Trophoblast cell (in vitro differentiated cells and primary cell): ENCODE measurements at regions not wholly inside any gene's neighbourhood (a gene's known extent, or its start where the extent isn't known, plus 50 kb on each side); places are given as distances from the start of the nearest gene placed in this dataset.

Experiments
- DNase-seq, 2 donors: peaks; one replicate each; pipeline ENCODE4 v3.0.0-alpha.2; 2016
- H2AFZ ChIP-seq: 2 replicates; pipeline ENCODE4 v1.6.1; 2013; ENCODE audit warnings: low read length, moderate library complexity, mild to moderate bottlenecking; ENCODE audit not compliant: insufficient read depth, poor library complexity
- H2AK5ac ChIP-seq: 2 replicates; pipeline ENCODE4 v1.6.1; 2013; ENCODE audit warnings: mild to moderate bottlenecking, low read length
- H2BK120ac ChIP-seq: 2 replicates; pipeline ENCODE4 v1.6.1; 2013; ENCODE audit warnings: low read length, mild to moderate bottlenecking, moderate library complexity; ENCODE audit not compliant: insufficient read depth, poor library complexity
- H2BK12ac ChIP-seq: 2 replicates; pipeline ENCODE4 v1.6.1; 2013; ENCODE audit warnings: mild to moderate bottlenecking, low read length, moderate library complexity
- H2BK5ac ChIP-seq: 2 replicates; pipeline ENCODE4 v1.6.1; 2013; ENCODE audit warnings: low read length, low read depth, moderate library complexity, mild to moderate bottlenecking; ENCODE audit not compliant: poor library complexity
- H3K14ac ChIP-seq: 2 replicates; pipeline ENCODE4 v1.6.1; 2013; ENCODE audit warnings: mild to moderate bottlenecking, low read length
- H3K18ac ChIP-seq: 2 replicates; pipeline ENCODE4 v1.6.1; 2013; ENCODE audit warnings: mild to moderate bottlenecking, low read length
- H3K23ac ChIP-seq: 2 replicates; pipeline ENCODE4 v1.6.1; 2013; ENCODE audit warnings: low read length
- H3K27ac ChIP-seq: 2 replicates; pipeline ENCODE4 v1.5.1; 2013; ENCODE audit warnings: low read depth, mild to moderate bottlenecking, inconsistent platforms, low read length, moderate library complexity
- H3K27me3 ChIP-seq: 2 replicates; pipeline ENCODE4 v1.6.1; 2013; ENCODE audit warnings: inconsistent platforms, mild to moderate bottlenecking, low read length, moderate library complexity; ENCODE audit not compliant: insufficient read depth
- H3K36me3 ChIP-seq, 2 experiments: 1 replicate in 1 of 2; 2 replicates in 1 of 2; pipeline ENCODE4 v1.6.1; 2013; ENCODE audit warnings: low read length in 2 of 2, mild to moderate bottlenecking in 2 of 2, moderate library complexity in 1 of 2; ENCODE audit not compliant: insufficient read depth in 2 of 2, control insufficient read depth in 1 of 2
- H3K4ac ChIP-seq: 2 replicates; pipeline ENCODE4 v1.6.1; 2013; ENCODE audit warnings: low read depth, mild to moderate bottlenecking, low read length, moderate library complexity
- H3K4me1 ChIP-seq, 2 experiments: 1 replicate in 1 of 2; 2 replicates in 1 of 2; pipeline ENCODE4 v1.6.1; 2013; ENCODE audit warnings: low read length in 2 of 2, mild to moderate bottlenecking in 2 of 2, moderate library complexity in 1 of 2; ENCODE audit not compliant: insufficient read depth in 2 of 2, control insufficient read depth in 1 of 2
- H3K4me2 ChIP-seq: 2 replicates; pipeline ENCODE4 v1.6.1; 2013; ENCODE audit warnings: inconsistent platforms, mild to moderate bottlenecking, low read length, moderate library complexity
- H3K4me3 ChIP-seq: 2 replicates; pipeline ENCODE4 v1.5.1; 2013; ENCODE audit warnings: mild to moderate bottlenecking, low read depth, low read length, inconsistent platforms
- H3K79me1 ChIP-seq: one replicate; pipeline ENCODE4 v1.6.1; 2013; ENCODE audit warnings: low read length
- H3K79me2 ChIP-seq: 2 replicates; pipeline ENCODE4 v1.6.1; 2013; ENCODE audit warnings: low read length, mild to moderate bottlenecking; ENCODE audit not compliant: control insufficient read depth, insufficient read depth, poor library complexity
- H3K9ac ChIP-seq: 2 replicates; pipeline ENCODE4 v1.6.1; 2013; ENCODE audit warnings: mild to moderate bottlenecking, low read length
- H3K9me3 ChIP-seq: 2 replicates; pipeline ENCODE4 v1.6.1; 2013; ENCODE audit warnings: low read depth, mild to moderate bottlenecking, control low read depth, inconsistent platforms, low read length; ENCODE audit not compliant: insufficient read depth
- H4K12ac ChIP-seq: 2 replicates; pipeline ENCODE4 v1.6.1; 2013; ENCODE audit warnings: low read depth, mild to moderate bottlenecking, low read length, moderate library complexity
- H4K8ac ChIP-seq: 2 replicates; pipeline ENCODE4 v1.6.1; 2013; ENCODE audit warnings: low read depth, mild to moderate bottlenecking, low read length, moderate library complexity
- H4K91ac ChIP-seq: one replicate; pipeline ENCODE4 v1.6.1; 2013; ENCODE audit warnings: low read depth, mild to moderate bottlenecking, low read length, moderate library complexity
- WGBS: extraction: QIAGEN DNeasy Blood & Tissue Kit; methylation state at CpG from one replicate; pipeline ENCODE4 v1.1.7; 2013; ENCODE audit warnings: missing lambda C conversion rate; ENCODE audit not compliant: insufficient read length, insufficient coverage; ENCODE audit errors: extremely low coverage; 5-methylcytosine and 5-hydroxymethylcytosine counted together

GRCh38 chr11:21774212-21774611, 418.7 kb upstream of the ANO5 start:
- H3K27ac ChIP-seq = no peak overlapping the region
- no peaks in the 10 kb centered on the region for H3K79me2 ChIP-seq

GRCh38 chr11:21775911-21776310, 417.0 kb upstream of the ANO5 start:
- Histone ChIP-seq H3K14ac (no peak overlapping the region), H2AK5ac (no peak overlapping the region), H3K18ac (no peak overlapping the region), H4K91ac (no peak overlapping the region), H3K79me2 (no peaks in the 10 kb centered on the region), H2AFZ (no peak overlapping the region), H3K23ac (no peak overlapping the region), H4K12ac (no peak overlapping the region), H2BK5ac (no peak overlapping the region), H3K9ac (no peak overlapping the region), H3K4me2 (no peak overlapping the region), H3K9me3 (no peaks in the 10 kb centered on the region), H2BK120ac (no peak overlapping the region), H4K8ac (no peak overlapping the region), H3K36me3 (no peaks in the 10 kb centered on the region), H2BK12ac (no peak overlapping the region), H3K4me1 (no peaks in the 10 kb centered on the region), H3K4me3 (no peak overlapping the region), H3K4ac (no peak overlapping the region), H3K27ac (no peak overlapping the region), H3K27me3 (no peaks in the 10 kb centered on the region), H3K79me1 (no peaks in the 10 kb centered on the region)
- no peak for DNase-seq

More at GRCh38 chr11:21774212-21774611, 418.7 kb upstream of the ANO5 start:
- Histone ChIP-seq H3K27me3 (no peaks in the 10 kb centered on the region), H4K91ac (no peak overlapping the region), H2AK5ac (no peak overlapping the region), H3K4me1 (no peaks in the 10 kb centered on the region), H3K23ac (no peak overlapping the region), H2AFZ (no peak overlapping the region), H3K36me3 (no peaks in the 10 kb centered on the region), H3K9me3 (no peaks in the 10 kb centered on the region), H3K79me1 (no peaks in the 10 kb centered on the region), H2BK120ac (no peak overlapping the region), H3K4me3 (no peak overlapping the region), H2BK5ac (no peak overlapping the region), H4K8ac (no peak overlapping the region), H3K14ac (no peak overlapping the region), H3K4me2 (no peak overlapping the region), H3K9ac (no peak overlapping the region), H3K4ac (no peak overlapping the region), H2BK12ac (no peak overlapping the region), H4K12ac (no peak overlapping the region), H3K18ac (no peak overlapping the region)
- no peak for DNase-seq
- no CpG with 5 or more reads among the region's 2 CpGs for WGBS

- H4K91ac ChIP-seq = no peak overlapping the region
- no peak overlapping the region for H3K4me3 ChIP-seq
- no peak overlapping the region for H2BK120ac ChIP-seq
- H4K8ac ChIP-seq = no peak overlapping the region
- H3K14ac ChIP-seq = no peak overlapping the region
- H2BK5ac ChIP-seq = no peak overlapping the region
- no peak overlapping the region for H3K18ac ChIP-seq
- H3K79me1 ChIP-seq = no peaks in the 10 kb centered on the region
- H3K36me3 ChIP-seq = no peaks in the 10 kb centered on the region
- H3K23ac ChIP-seq = no peak overlapping the region
- H3K79me2 ChIP-seq = no peaks in the 10 kb centered on the region
- H3K4me1 ChIP-seq = no peaks in the 10 kb centered on the region
- H3K4me2 ChIP-seq = no peak overlapping the region
- H3K9ac ChIP-seq = no peak overlapping the region
- H3K9me3 ChIP-seq = no peaks in the 10 kb centered on the region
- no peaks in the 10 kb centered on the region for H3K27me3 ChIP-seq
- no peak overlapping the region for H3K27ac ChIP-seq
- no CpG with 5 or more reads among the region's 4 CpGs for WGBS
- H2AFZ ChIP-seq = no peak overlapping the region
- no peak overlapping the region for H3K4ac ChIP-seq
- H4K12ac ChIP-seq = no peak overlapping the region
- H2AK5ac ChIP-seq = no peak overlapping the region
- DNase-seq = no peak
- no peak overlapping the region for H2BK12ac ChIP-seq
Observed at GRCh38 chr11:21783954-21784353, 408.9 kb upstream of the ANO5 start.

- Histone ChIP-seq H3K27ac (no peak overlapping the region), H2BK12ac (no peak overlapping the region), H3K4me2 (no peak overlapping the region), H3K9ac (no peak overlapping the region), H2BK5ac (no peak overlapping the region), H3K79me1 (no peaks in the 10 kb centered on the region), H4K12ac (no peak overlapping the region), H3K9me3 (no peaks in the 10 kb centered on the region), H3K14ac (no peak overlapping the region), H3K79me2 (no peaks in the 10 kb centered on the region), H2AK5ac (no peak overlapping the region), H3K36me3 (no peaks in the 10 kb centered on the region), H3K4me3 (no peak overlapping the region), H4K91ac (no peak overlapping the region), H4K8ac (no peak overlapping the region), H3K4me1 (no peaks in the 10 kb centered on the region), H2BK120ac (no peak overlapping the region), H2AFZ (no peak overlapping the region), H3K23ac (no peak overlapping the region), H3K4ac (no peak overlapping the region), H3K27me3 (no peaks in the 10 kb centered on the region), H3K18ac (no peak overlapping the region)
- WGBS = no CpG with 5 or more reads among the region's 3 CpGs
- DNase-seq = no peak
Observed at GRCh38 chr11:21785351-21785750, 407.5 kb upstream of the ANO5 start.
